ENCODE measurements at regions not wholly inside any gene's neighbourhood (a gene's known extent, or its start where the extent isn't known, plus 50 kb on each side); places are given as distances from the start of the nearest gene placed in this dataset.

DNA sequence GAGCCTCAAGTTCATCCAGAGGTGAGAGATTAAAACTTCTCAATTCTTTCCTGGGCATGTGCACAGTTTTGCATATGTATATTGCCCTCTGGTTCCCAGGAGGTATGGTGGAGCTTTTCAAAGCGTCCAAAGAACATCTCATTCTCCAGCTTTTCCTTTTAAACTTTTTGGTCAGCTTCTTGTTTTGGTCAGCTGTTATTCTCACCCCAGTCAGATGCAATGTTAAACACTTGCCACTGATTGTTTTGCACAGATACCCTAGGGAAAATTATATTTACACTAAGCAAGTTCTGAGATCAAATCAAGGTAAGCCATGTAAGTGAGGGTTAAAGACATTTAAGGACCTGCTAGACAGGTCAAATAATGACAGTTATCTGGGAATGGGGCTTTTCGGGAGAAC lies 261.3 kb downstream of the EDEM1 start:
- intact Hi-C loops (cut with micrococcal nuclease) (no loop called here), dilution Hi-C loops (cut with MboI; ENCODE audit: extremely low pct_ligation_motif_present, low sequenced_read_pairs) (no loop called here)
- no peak overlapping the region for H3K9ac ChIP-seq (replicated peaks; ENCODE audit: extremely low read depth, insufficient read depth, low read length)
- no peak overlapping the region for H3K4me3 ChIP-seq (replicated peaks in 1 of 3; ENCODE audit: insufficient read depth in 1 of 3, low read depth in 1 of 3, low read length in 3 of 3)
- H3K27ac ChIP-seq (ENCODE audit: insufficient read depth, low read depth, low read length) = no peak overlapping the region
- no TSS peak for BruUV-seq (replicated peaks)
- POLR2A ChIA-PET = no interaction called here
- H3K27me3 ChIP-seq (ENCODE audit: control insufficient read depth in 2 of 2, insufficient read depth in 2 of 2, low read length in 2 of 2) = no peaks in the 10 kb centered on the region
- H4K20me1 ChIP-seq (replicated peaks; ENCODE audit: control insufficient read depth, extremely low read depth, insufficient read depth, low read length) = no peaks in the 10 kb centered on the region
- TF ChIP-seq FOS (IDR thresholded peaks at IDR 0.05; ENCODE audit: borderline replicate concordance, insufficient read depth, low read length) = no peak
- no peak for TF ChIP-seq EZH2 (IDR thresholded peaks at IDR 0.05; ENCODE audit: borderline replicate concordance, low read depth, low read length, severe bottlenecking)
- TF ChIP-seq, protein P1, sequence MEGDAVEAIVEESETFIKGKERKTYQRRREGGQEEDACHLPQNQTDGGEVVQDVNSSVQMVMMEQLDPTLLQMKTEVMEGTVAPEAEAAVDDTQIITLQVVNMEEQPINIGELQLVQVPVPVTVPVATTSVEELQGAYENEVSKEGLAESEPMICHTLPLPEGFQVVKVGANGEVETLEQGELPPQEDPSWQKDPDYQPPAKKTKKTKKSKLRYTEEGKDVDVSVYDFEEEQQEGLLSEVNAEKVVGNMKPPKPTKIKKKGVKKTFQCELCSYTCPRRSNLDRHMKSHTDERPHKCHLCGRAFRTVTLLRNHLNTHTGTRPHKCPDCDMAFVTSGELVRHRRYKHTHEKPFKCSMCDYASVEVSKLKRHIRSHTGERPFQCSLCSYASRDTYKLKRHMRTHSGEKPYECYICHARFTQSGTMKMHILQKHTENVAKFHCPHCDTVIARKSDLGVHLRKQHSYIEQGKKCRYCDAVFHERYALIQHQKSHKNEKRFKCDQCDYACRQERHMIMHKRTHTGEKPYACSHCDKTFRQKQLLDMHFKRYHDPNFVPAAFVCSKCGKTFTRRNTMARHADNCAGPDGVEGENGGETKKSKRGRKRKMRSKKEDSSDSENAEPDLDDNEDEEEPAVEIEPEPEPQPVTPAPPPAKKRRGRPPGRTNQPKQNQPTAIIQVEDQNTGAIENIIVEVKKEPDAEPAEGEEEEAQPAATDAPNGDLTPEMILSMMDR (IDR thresholded peaks at IDR 0.05; ENCODE audit: extremely low read depth in 1 of 2, insufficient read depth in 1 of 2, low read depth in 1 of 2, low read length in 2 of 2) = no peak
- no peak for TF ChIP-seq POLR2AphosphoS5 (IDR thresholded peaks at IDR 0.05; ENCODE audit: insufficient read depth, low read depth, low read length)
- TF ChIP-seq, protein P2, sequence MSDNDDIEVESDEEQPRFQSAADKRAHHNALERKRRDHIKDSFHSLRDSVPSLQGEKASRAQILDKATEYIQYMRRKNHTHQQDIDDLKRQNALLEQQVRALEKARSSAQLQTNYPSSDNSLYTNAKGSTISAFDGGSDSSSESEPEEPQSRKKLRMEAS (IDR thresholded peaks at IDR 0.05; ENCODE audit: insufficient read depth, insufficient read length) = no peak
- no peaks in the 10 kb centered on the region for H3K79me2 ChIP-seq (ENCODE audit: control insufficient read depth, insufficient read depth, low read length)
- no peaks in the 10 kb centered on the region for H3K9me1 ChIP-seq (replicated peaks; ENCODE audit: control insufficient read depth, extremely low read depth, insufficient read depth, low read length)
- no peak for FAIRE-seq
- no peak overlapping the region for H2AFZ ChIP-seq (ENCODE audit: low read depth, low read length)
- no peaks in the 10 kb centered on the region for H3K4me1 ChIP-seq (ENCODE audit: control insufficient read depth, extremely low read depth, insufficient read depth, low read length)
- H3K4me2 ChIP-seq (ENCODE audit: insufficient read depth, low read length) = no peak overlapping the region
- DNase-seq (ENCODE audit: low read depth, low spot score) = no peak
- no peaks in the 10 kb centered on the region for H3K36me3 ChIP-seq (ENCODE audit: control insufficient read depth in 2 of 2, extremely low read depth in 1 of 2, insufficient read depth in 2 of 2, low read length in 2 of 2)
- CTCF ChIA-PET = no interaction called here
- H3K9me3 ChIP-seq (replicated peaks; ENCODE audit: control insufficient read depth, insufficient read depth, low read length) = no peaks in the 10 kb centered on the region

DNA sequence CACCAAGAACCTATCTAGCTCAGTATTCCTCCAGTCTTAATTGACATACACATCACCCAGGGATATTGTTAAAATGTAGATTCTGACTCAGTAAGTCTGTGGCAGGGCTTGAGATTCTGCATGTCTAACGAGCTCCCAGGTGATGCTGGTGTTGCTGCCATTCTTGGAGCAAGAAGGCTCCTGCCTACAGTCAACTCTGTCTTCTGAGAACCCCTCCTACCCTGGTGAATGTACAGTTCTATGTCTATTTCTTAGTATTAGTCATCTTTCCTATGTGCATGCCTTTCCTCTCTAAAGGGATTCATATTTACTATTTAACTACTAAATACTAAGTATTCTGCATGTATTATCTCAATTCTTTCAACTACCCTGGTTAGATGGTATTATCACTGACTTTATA lies 268.7 kb downstream of the EDEM1 start:
- Histone ChIP-seq H4K20me1 (replicated peaks; ENCODE audit: control insufficient read depth, extremely low read depth, insufficient read depth, low read length) (no peaks in the 10 kb centered on the region), H2AFZ (ENCODE audit: low read depth, low read length) (no peak overlapping the region), H3K9ac (replicated peaks; ENCODE audit: extremely low read depth, insufficient read depth, low read length) (no peak overlapping the region), H3K4me2 (ENCODE audit: insufficient read depth, low read length) (no peak overlapping the region), H3K36me3 (ENCODE audit: control insufficient read depth in 2 of 2, extremely low read depth in 1 of 2, insufficient read depth in 2 of 2, low read length in 2 of 2) (no peaks in the 10 kb centered on the region), H3K9me3 (replicated peaks; ENCODE audit: control insufficient read depth, insufficient read depth, low read length) (peaks cover 5% of the 10 kb centered on the region), H3K4me1 (ENCODE audit: control insufficient read depth, extremely low read depth, insufficient read depth, low read length) (no peaks in the 10 kb centered on the region), H3K79me2 (ENCODE audit: control insufficient read depth, insufficient read depth, low read length) (no peaks in the 10 kb centered on the region), H3K4me3 (replicated peaks in 1 of 3; ENCODE audit: insufficient read depth in 1 of 3, low read depth in 1 of 3, low read length in 3 of 3) (no peak overlapping the region), H3K27me3 (ENCODE audit: control insufficient read depth in 2 of 2, insufficient read depth in 2 of 2, low read length in 2 of 2) (no peaks in the 10 kb centered on the region), H3K27ac (ENCODE audit: insufficient read depth, low read depth, low read length) (no peak overlapping the region), H3K9me1 (replicated peaks; ENCODE audit: control insufficient read depth, extremely low read depth, insufficient read depth, low read length) (no peaks in the 10 kb centered on the region)
- FAIRE-seq (no peak), DNase-seq (ENCODE audit: low read depth, low spot score) (no peak)
- TF ChIP-seq MYC (IDR thresholded peaks at IDR 0.05; ENCODE audit: low read depth, low read length) = no peak
- no peak for TF ChIP-seq POLR2AphosphoS5 (IDR thresholded peaks at IDR 0.05; ENCODE audit: insufficient read depth, low read depth, low read length)
- TF ChIP-seq, protein P2 (IDR thresholded peaks at IDR 0.05; ENCODE audit: insufficient read depth, insufficient read length) = no peak
- TF ChIP-seq GATA2 (IDR thresholded peaks at IDR 0.05; ENCODE audit: insufficient read depth, insufficient read length, low read depth, low read length) = no peak
- TF ChIP-seq, protein P1 (IDR thresholded peaks at IDR 0.05; ENCODE audit: extremely low read depth in 1 of 2, insufficient read depth in 1 of 2, low read depth in 1 of 2, low read length in 2 of 2) = no peak
- no peak for TF ChIP-seq POLR2A (IDR thresholded peaks at IDR 0.05; ENCODE audit: low read depth, low read length)
- TF ChIP-seq FOS (IDR thresholded peaks at IDR 0.05; ENCODE audit: borderline replicate concordance, insufficient read depth, low read length) = no peak
- no peak for TF ChIP-seq JUN (IDR thresholded peaks at IDR 0.05; ENCODE audit: borderline replicate concordance, insufficient read depth, insufficient read length, low read depth)
- intact Hi-C loops (cut with micrococcal nuclease) (no loop called here), dilution Hi-C loops (cut with MboI; ENCODE audit: extremely low pct_ligation_motif_present, low sequenced_read_pairs) (no loop called here)
- ChIA-PET CTCF (no interaction called here), POLR2A (no interaction called here)
- no TSS peak for BruUV-seq (replicated peaks)

All from endothelial cell of umbilical vein (primary cell).